SK-N-MC (cell line): ENCODE measurements at regions not wholly inside any gene's neighbourhood (a gene's known extent, or its start where the extent isn't known, plus 50 kb on each side); places are given as distances from the start of the nearest gene placed in this dataset.

Experiments
- DNase-seq: peaks from one replicate; pipeline ENCODE4 v3.0.0-alpha.2; 2011; ENCODE audit warnings: low read depth, low spot score
- H3K27ac ChIP-seq: fragments of 200-600 bp; sonication (generic); 2 replicates; pipeline ENCODE4 v1.5.1; 2016; ENCODE audit warnings: mixed run types
- H3K36me3 ChIP-seq: fragments of 200-600 bp; sonication (generic); 2 replicates; pipeline ENCODE4 v1.6.1; 2017; ENCODE audit warnings: antibody characterized with exemption, low read length, mixed read lengths; ENCODE audit not compliant: insufficient read depth
- H3K4me3 ChIP-seq: fragments of 200-600 bp; sonication (generic); 2 replicates; pipeline ENCODE4 v1.5.1; 2016
- H3K9ac ChIP-seq: fragments of 200-600 bp; sonication (generic); 2 replicates; pipeline ENCODE4 v1.8.0; 2017; ENCODE audit warnings: mixed run types, mixed read lengths; ENCODE audit not compliant: insufficient read length
- H3K9me3 ChIP-seq: fragments of 200-600 bp; sonication (generic); 2 replicates; pipeline ENCODE4 v1.6.1; 2017; ENCODE audit warnings: low read depth, mild to moderate bottlenecking, antibody characterized with exemption, low read length, moderate library complexity, mixed read lengths
- EZH2 ChIP-seq: fragments of 200-600 bp; sonication (generic); IDR thresholded peaks from one replicate; pipeline ENCODE4 v1.6.1; 2017; ENCODE audit warnings: antibody characterized with exemption
- FOXP2 ChIP-seq: optimal IDR thresholded peaks from 2 replicates; pipeline ENCODE3; 2011; ENCODE audit warnings: mild to moderate bottlenecking, moderate library complexity; ENCODE audit not compliant: insufficient read depth; ENCODE audit errors: extremely low read length, control extremely low read depth
- POLR2AphosphoS5 ChIP-seq: IDR thresholded peaks from 2 replicates; pipeline ENCODE4 v1.6.1; 2012; ENCODE audit warnings: mild to moderate bottlenecking, low read depth, low read length, borderline replicate concordance

DNA sequence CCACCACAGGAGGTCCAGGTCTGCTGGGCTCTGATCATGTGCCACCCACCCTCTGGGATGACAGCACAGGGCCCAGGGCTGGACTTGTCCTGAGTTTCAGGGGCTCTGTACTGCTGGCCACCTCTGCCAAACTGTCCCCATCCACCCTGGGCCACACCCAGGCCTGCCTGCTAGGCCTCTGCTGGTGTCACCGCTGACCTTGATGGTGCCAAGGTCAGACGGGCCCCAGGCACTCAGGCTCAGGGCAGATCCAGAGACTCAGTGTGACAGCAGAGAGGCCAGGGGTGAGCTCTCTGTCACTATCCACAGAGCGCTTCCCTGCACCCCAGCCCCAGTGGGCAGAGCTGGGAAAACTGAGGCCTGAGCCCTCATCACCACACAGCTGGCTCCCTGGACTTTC is 75.6 kb downstream of the RMI2 start:
- Histone ChIP-seq H3K9me3 (no peaks in the 10 kb centered on the region), H3K9ac (no peak overlapping the region), H3K27ac (no peak overlapping the region), H3K36me3 (no peaks in the 10 kb centered on the region), H3K4me3 (no peak overlapping the region)
- DNase-seq, result no peak
- TF ChIP-seq EZH2 (no peak), POLR2AphosphoS5 (no peak), FOXP2 (no peak)

DNA sequence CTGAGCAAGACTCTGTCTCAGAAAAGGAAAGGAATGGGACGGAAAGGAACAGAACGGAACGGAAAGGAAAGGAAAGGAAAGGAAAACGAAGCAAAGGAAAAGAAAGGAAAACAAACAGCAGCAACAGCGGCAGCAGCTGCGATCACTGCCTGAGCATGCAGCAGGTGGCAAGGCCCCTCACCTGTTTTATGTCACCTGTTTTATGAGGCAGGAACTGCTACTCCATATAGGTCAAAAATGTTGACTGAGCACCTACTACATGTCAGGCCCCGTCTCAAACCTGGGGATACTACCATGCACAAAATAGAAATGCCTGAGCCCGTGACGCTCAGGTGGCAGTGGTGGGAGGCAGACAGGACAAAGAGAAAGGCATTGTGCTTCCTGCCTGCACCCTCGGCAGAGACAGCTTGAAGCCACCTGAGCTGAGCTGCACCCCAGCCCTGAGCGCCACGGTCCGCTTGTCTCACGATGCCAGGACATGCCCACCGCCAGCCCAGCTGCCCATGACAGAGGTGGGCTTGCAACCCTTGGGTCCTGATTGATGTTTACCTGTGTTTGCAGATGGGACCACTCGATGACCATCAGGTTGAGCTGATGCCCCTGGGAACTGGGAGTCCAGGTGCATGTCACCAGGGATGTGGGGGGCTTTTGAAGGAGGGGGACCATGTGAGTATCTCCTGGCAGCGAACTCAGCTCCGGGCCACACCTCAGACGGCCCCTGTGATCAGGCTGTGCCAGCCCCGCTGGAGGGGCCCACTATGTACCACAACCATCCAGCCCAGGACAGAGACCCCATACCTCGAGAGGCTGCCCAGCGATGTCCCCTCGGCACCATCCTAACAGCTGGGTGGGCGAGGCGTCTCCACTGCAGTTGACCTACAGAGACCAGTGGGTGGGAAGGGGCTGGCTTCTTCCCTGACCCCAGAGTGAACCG is 77.4 kb downstream of the RMI2 start:
- no peak for TF ChIP-seq EZH2
- TF ChIP-seq FOXP2, result no peak
- no peak for TF ChIP-seq POLR2AphosphoS5
- DNase-seq, result no peak
- H3K9ac ChIP-seq, result no peak overlapping the region
- H3K27ac ChIP-seq, result no peak overlapping the region
- no peak overlapping the region for H3K4me3 ChIP-seq
- no peaks in the 10 kb centered on the region for H3K36me3 ChIP-seq
- no peaks in the 10 kb centered on the region for H3K9me3 ChIP-seq

DNA sequence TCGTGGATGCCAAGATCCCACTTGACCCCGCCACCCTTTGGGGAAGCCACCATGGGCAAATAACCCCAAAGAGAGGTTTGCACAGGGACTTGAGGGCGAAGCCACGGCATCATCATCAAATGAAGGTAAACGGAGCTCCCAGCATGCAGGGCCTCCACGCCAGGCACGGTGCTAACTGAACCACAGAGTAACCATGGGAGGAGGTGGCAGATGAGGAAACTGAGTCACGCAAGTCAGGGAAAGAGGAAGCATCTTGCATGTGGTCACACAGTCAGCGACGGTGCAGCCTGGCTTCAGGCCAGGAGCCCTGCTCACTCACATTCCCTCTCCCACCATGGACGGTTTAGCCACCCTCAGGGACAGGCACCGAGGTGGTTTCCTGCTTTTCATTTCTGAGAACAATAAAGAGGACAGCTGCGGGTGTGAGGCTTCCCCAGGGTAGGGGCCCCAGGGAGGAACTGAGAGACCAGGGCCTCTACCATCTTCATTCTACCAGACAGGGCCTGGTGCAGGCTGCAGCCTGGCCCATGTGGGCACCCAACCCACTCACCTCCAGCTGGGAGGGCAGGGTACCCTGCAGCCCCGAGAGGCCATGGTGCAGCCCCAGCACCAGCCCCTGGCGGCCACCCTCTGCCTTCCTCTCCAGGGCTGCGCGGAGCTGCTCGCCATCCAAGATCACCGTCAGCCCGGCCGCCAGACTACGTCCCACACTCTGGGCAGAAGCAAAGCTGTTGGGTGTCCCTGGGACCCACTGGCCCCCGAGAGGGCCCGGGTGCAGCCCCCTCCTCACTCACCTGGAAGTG is 78.3 kb downstream of the RMI2 start:
- H3K27ac ChIP-seq, result no peak overlapping the region
- H3K9me3 ChIP-seq, result no peaks in the 10 kb centered on the region
- H3K4me3 ChIP-seq, result no peak overlapping the region
- TF ChIP-seq FOXP2 (no peak), EZH2 (no peak), POLR2AphosphoS5 (no peak)
- no peaks in the 10 kb centered on the region for H3K36me3 ChIP-seq
- no peak overlapping the region for H3K9ac ChIP-seq
- no peak for DNase-seq

DNA sequence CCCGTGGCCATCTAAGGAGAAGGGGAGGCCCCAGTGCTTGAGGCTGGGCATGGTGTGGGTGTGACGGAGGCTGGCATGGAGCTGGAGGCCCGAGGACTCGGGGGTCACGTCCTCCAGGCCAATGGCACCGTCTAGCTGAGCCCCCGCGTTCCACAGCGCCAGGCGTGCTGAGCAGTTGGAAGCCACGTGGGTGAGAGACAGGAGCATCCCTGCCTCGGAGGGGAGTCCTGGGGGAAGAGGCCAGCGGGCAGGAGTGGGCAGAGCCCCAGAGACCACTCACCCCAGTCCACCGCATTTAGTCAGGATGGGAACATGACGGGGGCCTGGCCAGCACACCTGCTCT is 78.8 kb downstream of the RMI2 start:
- DNase-seq, result no peak
- TF ChIP-seq EZH2 (no peak), POLR2AphosphoS5 (no peak), FOXP2 (no peak)
- no peak overlapping the region for H3K27ac ChIP-seq
- H3K4me3 ChIP-seq, result no peak overlapping the region
- no peaks in the 10 kb centered on the region for H3K9me3 ChIP-seq
- H3K9ac ChIP-seq, result no peak overlapping the region
- no peaks in the 10 kb centered on the region for H3K36me3 ChIP-seq

DNA sequence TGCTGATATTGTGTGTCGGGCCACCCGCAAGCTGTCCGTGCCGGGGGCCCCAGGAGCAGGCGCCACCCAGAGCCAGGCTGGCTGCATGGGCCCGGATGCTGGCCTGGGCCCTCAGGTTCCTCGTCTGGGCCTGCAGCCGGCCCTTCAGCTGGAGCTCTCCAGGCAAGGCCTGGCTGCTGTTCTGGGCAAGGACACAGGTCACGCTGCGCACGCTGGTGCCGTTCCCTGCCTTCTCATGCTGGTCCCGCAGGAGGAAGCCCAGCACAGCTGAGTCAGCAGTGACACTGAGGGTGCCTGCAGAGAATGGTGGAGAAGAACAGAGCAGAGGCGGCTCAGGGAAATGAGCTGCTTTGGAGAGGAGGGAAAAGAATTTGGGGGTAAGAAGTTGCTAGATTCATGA is 79.9 kb downstream of the RMI2 start:
- no peaks in the 10 kb centered on the region for H3K9me3 ChIP-seq
- no peak overlapping the region for H3K9ac ChIP-seq
- no peak overlapping the region for H3K4me3 ChIP-seq
- no peak overlapping the region for H3K27ac ChIP-seq
- no peaks in the 10 kb centered on the region for H3K36me3 ChIP-seq
- TF ChIP-seq EZH2, result no peak
- TF ChIP-seq POLR2AphosphoS5, result no peak
- TF ChIP-seq FOXP2, result no peak
- DNase-seq, result no peak

DNA sequence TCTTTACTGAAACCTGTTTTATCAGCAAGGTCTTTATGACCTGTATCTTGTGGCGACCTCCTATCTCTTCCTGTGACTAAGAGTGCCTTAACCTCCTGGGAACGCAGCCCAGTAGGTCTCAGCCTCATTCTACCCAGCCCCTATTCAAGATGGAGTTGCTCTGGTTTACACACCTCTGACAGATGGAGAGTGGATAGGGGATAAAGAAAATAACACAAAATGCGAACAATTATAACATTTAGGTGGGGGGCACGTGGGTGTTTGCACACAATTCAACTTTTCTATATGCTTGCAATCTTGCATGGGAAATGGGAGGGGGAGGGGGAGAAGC is 83.3 kb downstream of the RMI2 start:
- H3K9me3 ChIP-seq, result no peaks in the 10 kb centered on the region
- no peaks in the 10 kb centered on the region for H3K36me3 ChIP-seq
- H3K9ac ChIP-seq, result no peak overlapping the region
- no peak overlapping the region for H3K4me3 ChIP-seq
- no peak overlapping the region for H3K27ac ChIP-seq
- no peak for DNase-seq
- TF ChIP-seq EZH2 (no peak), FOXP2 (no peak), POLR2AphosphoS5 (no peak)

DNA sequence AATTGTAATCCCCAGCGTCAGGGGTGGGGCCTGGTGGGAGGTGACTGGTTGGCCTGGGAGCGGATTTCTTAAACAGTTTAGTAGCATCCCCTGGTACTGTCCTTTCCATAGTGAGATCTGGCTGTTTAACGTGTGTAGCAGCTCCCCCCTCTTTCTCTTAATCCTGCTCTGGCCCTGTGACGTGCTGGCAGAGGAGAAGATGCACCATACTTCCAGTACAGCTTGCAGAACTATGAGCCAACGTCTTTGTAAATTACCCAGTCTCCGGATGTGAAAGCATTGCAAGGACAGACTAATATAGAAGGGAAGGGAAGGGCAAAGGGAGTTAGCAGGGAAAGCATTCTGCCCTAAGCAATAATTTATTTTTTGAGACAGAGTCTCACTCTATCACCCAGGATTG is 83.9 kb downstream of the RMI2 start:
- no peaks in the 10 kb centered on the region for H3K36me3 ChIP-seq
- H3K27ac ChIP-seq, result no peak overlapping the region
- TF ChIP-seq EZH2 (no peak), FOXP2 (no peak), POLR2AphosphoS5 (no peak)
- H3K4me3 ChIP-seq, result no peak overlapping the region
- no peaks in the 10 kb centered on the region for H3K9me3 ChIP-seq
- no peak for DNase-seq
- no peak overlapping the region for H3K9ac ChIP-seq

DNA sequence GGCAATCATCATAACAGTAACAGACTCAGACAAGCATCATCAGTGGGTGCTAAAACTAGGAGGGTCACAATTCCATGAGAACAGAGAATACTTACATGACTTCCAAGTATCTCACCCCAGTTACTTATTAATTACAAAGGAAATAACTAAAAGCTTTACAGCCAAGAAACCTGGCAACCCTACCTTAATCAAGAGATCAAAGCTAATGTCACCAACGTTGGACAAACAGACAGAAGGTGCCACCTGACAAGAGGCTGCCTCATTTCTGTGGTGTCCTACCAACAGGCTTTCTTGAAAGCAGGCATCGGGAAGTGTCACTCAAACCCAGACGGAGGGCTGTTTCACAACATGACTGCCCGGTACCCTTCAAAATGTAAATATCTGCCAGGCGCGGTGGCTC is 84.6 kb downstream of the RMI2 start:
- no peaks in the 10 kb centered on the region for H3K9me3 ChIP-seq
- no peak for TF ChIP-seq EZH2
- no peak for TF ChIP-seq FOXP2
- no peak for TF ChIP-seq POLR2AphosphoS5
- H3K4me3 ChIP-seq, result no peak overlapping the region
- H3K9ac ChIP-seq, result no peak overlapping the region
- DNase-seq, result no peak
- H3K27ac ChIP-seq, result no peak overlapping the region
- H3K36me3 ChIP-seq, result no peaks in the 10 kb centered on the region

DNA sequence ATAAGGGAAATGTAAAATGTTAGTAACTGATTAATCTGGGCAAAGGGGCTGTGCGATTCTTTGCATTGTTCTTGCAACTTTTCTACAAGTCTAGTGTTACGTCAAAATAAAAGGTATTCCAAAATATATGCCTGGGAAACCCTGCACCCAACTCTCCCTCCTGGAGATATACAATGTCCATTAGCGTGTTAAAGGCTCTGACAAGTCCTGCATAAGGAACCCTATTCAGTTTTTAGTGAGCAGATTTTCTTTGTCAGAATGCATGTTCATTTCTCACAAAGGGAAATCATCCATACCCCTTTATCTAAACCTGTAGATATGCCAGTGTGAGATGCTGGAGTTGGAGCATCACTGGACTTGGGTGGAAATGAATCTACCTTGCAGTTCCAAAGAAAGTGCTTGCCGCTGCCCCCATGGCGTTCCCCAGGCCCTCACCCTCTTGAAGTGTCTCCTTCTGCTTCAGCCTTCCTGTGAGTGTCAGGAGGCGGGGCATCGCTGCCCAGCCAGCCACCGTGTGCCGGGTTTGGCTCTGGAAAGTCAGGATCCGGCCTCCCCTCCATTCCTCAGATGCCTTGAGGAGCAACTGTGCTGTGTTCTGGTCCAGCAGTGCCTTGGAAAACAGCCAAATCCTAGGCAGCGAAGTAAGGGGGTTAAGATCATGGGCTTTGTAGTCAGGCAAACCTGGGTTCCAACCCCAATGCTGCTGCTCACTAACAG is 85.5 kb downstream of the RMI2 start:
- no peak overlapping the region for H3K9ac ChIP-seq
- no peaks in the 10 kb centered on the region for H3K36me3 ChIP-seq
- no peak for TF ChIP-seq EZH2
- no peak for TF ChIP-seq POLR2AphosphoS5
- TF ChIP-seq FOXP2, result no peak
- H3K4me3 ChIP-seq, result no peak overlapping the region
- H3K27ac ChIP-seq, result no peak overlapping the region
- DNase-seq, result no peak
- no peaks in the 10 kb centered on the region for H3K9me3 ChIP-seq
